Ovary (tissue), 7 donors: ENCODE measurements at regions not wholly inside any gene's neighbourhood (a gene's known extent, or its start where the extent isn't known, plus 50 kb on each side); places are given as distances from the start of the nearest gene placed in this dataset.

Experiments used
- DNase-seq, 5 donors: peaks; one replicate each; pipeline ENCODE4 v3.0.0-alpha.2; 2019 to 2020
- H3K27ac ChIP-seq, 2 donors: fragments of 200-600 bp; one replicate each; pipeline versions ENCODE4 v1.5.1 to v1.8.0; 2019 to 2022
- H3K27me3 ChIP-seq: fragments of 200-600 bp; one replicate; pipeline ENCODE4 v1.8.0; 2022
- H3K36me3 ChIP-seq: fragments of 200-600 bp; sonication (generic); one replicate; pipeline ENCODE4 v1.5.1; 2019
- H3K4me1 ChIP-seq: one replicate; pipeline ENCODE4 v1.8.1; 2013; ENCODE audit warnings: mild to moderate bottlenecking, moderate library complexity; ENCODE audit not compliant: insufficient read depth
- H3K4me3 ChIP-seq: fragments of 200-600 bp; sonication (generic); one replicate; pipeline ENCODE4 v1.5.1; 2017
- H3K9me3 ChIP-seq, 2 donors: fragments of 200-600 bp in 1 of 2; sonication (generic) in 1 of 2; one replicate each; pipeline versions ENCODE4 v1.5.1 to v1.8.1; 2013 to 2019; ENCODE audit warnings: mild to moderate bottlenecking in 1 of 2, moderate library complexity in 1 of 2
- EP300 ChIP-seq: sonication (generic); formaldehyde crosslinking; IDR thresholded peaks from one replicate; pipeline ENCODE4 v1.6.1; 2017; ENCODE audit warnings: antibody characterized with exemption
- POLR2A ChIP-seq: fragments of 450-650 bp; IDR thresholded peaks from one replicate; pipeline ENCODE4 v1.6.1; 2017; ENCODE audit warnings: antibody characterized with exemption, mild to moderate bottlenecking, moderate library complexity
- WGBS, 3 donors: extraction: QIAGEN DNeasy Blood & Tissue Kit in 1 of 3; methylation state at CpG; one replicate each; pipeline versions ENCODE4 v1.1.5 to v1.1.7; 2013 to 2017; 5-methylcytosine and 5-hydroxymethylcytosine counted together
- intact Hi-C, 4 donors: fragments of 100-400 bp; cut with DNase I; formaldehyde crosslinking; loops; one replicate each; pipeline versions ENCODE4 v1.11.0 to v1.15.1; 2022 to 2023
- TF ChIP-seq, protein P1 (sequence below), 3 donors: fragments of 450-650 bp in 2 of 3; fragments of 200-600 bp in 1 of 3; IDR thresholded peaks; one replicate each; pipeline versions ENCODE4 v1.5.1 to v1.8.0; 2016 to 2022; ENCODE audit warnings: antibody characterized with exemption in 3 of 3, mild to moderate bottlenecking in 1 of 3
- donor health status: DM: no; HTN: no; CAD: no; lungs with moderate emphysema.
- donor health status: DM: no; HTN: no; CAD: no.
- donor health status: Bipolar disorder and iron deficiency.
- donor health status: DM: no; HTN: no; CAD: no.
- donor health status: DM: yes; HTN: yes; CAD: no.

DNA sequence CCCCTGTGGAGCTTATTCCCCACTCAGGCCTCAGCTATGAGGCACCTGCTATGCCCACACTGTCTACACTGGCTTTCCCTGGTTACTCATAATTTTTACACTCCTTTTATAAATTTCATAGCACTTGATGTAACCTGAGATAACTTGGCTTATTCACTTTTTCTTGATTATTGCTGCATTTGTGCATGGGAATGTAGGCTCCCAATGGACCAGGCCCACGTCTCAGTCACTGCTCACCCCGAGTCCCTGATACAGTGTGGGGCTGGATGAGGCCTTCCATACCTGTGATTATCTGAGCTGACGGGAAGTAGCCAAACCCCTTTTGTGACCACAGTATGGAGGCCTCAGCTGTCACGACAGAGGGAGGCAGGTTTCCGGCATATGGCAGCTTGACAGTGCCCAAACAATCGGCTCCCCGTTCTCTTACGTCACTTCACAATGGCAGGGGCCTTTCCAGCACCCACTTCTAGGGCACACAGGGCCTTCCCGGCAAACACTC lies 645.3 kb downstream of the ACTR3B start:
- Histone ChIP-seq H3K36me3 (no peaks in the 10 kb centered on the region), H3K27ac (no peak overlapping the region), H3K27me3 (no peaks in the 10 kb centered on the region), H3K9me3 (no peaks in the 10 kb centered on the region), H3K4me3 (no peak overlapping the region), H3K4me1 (no peaks in the 10 kb centered on the region)
- no peak for DNase-seq
- intact Hi-C loops, result no loop called here
- 89 to 95% (median 90%) methylated on average over 9 of the region's 9 CpGs for WGBS, 3 donors
- TF ChIP-seq POLR2A, result no peak
- TF ChIP-seq EP300, result no peak

DNA sequence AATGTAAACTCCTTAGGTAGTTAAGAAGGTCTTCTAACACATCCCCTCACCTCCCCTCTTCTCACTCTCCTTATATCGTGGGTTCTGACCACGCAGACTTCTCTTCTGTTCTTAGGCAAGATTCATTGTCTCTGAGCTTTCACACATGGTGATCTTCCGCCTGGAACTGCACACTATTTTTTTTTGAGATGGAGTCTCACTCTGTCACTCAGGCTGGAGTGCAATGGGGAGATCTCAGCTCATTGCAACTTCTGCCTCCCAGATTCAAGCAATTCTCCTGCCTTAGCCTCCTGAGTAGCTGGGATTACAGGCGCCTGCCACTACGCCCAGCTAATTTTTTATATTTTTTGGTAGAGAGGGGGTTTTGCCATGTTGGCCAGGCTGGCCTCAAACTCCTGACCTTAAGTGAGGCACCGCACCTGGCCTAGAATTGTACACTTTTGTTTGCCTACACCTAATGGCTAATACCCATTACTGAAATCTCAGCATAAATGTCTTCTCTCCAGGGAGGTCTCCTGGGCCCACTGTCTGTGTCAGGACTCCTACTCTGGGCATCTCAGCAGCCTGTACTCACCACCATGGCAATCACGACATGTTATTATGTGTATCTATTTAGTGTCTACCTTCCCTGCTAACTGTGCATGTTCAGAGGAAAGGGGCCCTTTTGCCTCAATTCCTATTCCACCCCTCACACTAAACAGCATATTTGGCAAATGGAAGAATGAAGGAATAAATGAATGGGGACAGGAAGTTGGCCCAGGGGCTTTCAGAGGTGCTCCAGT lies 646.3 kb upstream of the DPP6 start:
- Histone ChIP-seq H3K4me3 (no peak overlapping the region), H3K4me1 (no peaks in the 10 kb centered on the region), H3K36me3 (no peaks in the 10 kb centered on the region), H3K27me3 (no peaks in the 10 kb centered on the region), H3K27ac (no peak overlapping the region), H3K9me3 (no peaks in the 10 kb centered on the region)
- TF ChIP-seq, protein P1, sequence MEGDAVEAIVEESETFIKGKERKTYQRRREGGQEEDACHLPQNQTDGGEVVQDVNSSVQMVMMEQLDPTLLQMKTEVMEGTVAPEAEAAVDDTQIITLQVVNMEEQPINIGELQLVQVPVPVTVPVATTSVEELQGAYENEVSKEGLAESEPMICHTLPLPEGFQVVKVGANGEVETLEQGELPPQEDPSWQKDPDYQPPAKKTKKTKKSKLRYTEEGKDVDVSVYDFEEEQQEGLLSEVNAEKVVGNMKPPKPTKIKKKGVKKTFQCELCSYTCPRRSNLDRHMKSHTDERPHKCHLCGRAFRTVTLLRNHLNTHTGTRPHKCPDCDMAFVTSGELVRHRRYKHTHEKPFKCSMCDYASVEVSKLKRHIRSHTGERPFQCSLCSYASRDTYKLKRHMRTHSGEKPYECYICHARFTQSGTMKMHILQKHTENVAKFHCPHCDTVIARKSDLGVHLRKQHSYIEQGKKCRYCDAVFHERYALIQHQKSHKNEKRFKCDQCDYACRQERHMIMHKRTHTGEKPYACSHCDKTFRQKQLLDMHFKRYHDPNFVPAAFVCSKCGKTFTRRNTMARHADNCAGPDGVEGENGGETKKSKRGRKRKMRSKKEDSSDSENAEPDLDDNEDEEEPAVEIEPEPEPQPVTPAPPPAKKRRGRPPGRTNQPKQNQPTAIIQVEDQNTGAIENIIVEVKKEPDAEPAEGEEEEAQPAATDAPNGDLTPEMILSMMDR (IDR thresholded peaks at IDR 0.05), result no peak
- TF ChIP-seq POLR2A (no peak), EP300 (no peak)
- 80 to 94% (median 81%) methylated on average over 7 of the region's 7 CpGs for WGBS, 3 donors
- DNase-seq, result no peak
- intact Hi-C loops, result no loop called here

DNA sequence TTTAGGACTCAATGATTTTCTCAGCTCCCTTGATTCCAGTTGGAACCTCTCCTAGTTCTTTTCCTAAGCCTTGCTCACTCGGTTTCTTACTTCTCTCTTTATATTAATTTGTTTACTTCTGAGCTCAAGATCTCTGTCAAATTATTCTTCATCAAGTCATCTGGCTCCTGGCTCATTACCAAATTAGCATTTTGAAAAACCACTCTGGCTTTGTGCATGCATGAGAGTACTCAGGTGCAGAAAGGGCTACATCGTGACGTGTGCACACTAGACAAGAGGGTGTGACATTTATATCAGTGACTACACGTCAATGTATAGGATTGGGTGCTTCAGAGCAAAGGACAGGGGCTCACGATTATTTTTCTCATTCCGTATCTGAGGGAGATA lies 645.7 kb upstream of the DPP6 start:
- Histone ChIP-seq H3K36me3 (no peaks in the 10 kb centered on the region), H3K4me1 (no peaks in the 10 kb centered on the region), H3K9me3 (no peaks in the 10 kb centered on the region), H3K4me3 (no peak overlapping the region), H3K27ac (no peak overlapping the region), H3K27me3 (no peaks in the 10 kb centered on the region)
- WGBS, 3 donors, result 38 to 67% (median 47%) methylated on average over 6 of the region's 6 CpGs
- DNase-seq, result no peak
- intact Hi-C loops, result no loop called here
- no peak for TF ChIP-seq POLR2A
- TF ChIP-seq, protein P1 (IDR thresholded peaks at IDR 0.05), result no peak
- TF ChIP-seq EP300, result no peak

DNA sequence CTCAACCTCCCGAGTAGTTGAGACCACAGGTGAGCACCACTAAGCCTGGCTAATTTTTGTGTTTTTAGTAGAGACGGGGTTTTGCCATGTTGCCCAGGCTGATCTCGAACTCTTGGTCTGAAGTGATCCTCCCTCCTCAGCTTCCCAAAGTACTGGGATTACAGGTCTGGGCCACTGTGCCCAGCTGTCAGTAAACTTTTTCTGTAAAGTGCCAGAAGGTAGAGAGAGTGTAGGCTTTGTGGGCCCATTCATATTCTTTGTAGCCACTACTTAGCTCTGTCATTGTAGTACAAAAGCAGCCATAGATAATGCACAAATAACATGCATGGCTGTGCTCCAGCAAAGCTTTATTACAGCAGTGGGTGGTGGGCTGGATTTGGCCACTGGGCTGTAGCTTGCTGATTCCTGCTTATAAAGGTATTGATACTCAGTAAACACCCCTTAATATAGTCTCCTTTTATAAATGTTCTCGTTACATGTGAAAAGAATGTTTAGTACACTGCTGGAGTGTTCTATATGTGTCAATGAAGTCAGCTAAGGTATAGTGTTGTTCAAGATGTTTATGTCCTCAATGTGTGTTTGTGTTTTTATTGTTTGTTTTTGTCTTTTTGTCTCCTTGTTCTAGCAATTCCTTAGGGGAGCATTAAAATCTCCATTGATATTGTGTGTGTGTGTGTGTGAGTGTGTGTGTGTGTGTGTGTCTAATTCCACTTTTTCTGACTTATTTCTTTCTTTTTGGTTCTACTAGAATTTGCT lies 644.7 kb upstream of the DPP6 start:
- Histone ChIP-seq H3K27ac (no peak overlapping the region), H3K9me3 (no peaks in the 10 kb centered on the region), H3K36me3 (no peaks in the 10 kb centered on the region), H3K4me3 (no peak overlapping the region), H3K4me1 (no peaks in the 10 kb centered on the region), H3K27me3 (no peaks in the 10 kb centered on the region)
- DNase-seq, result no peak
- WGBS, 3 donors, result 81 to 88% (median 86%) methylated on average over 4 of the region's 4 CpGs
- TF ChIP-seq POLR2A, result no peak
- TF ChIP-seq EP300, result no peak
- TF ChIP-seq, protein P1 (IDR thresholded peaks at IDR 0.05), result no peak
- intact Hi-C loops, result no loop called here
